H1 (cell line): ENCODE measurements at regions not wholly inside any gene's neighbourhood (a gene's known extent, or its start where the extent isn't known, plus 50 kb on each side); places are given as distances from the start of the nearest gene placed in this dataset.

Source experiments
- BCL11A ChIP-seq, 2 experiments: IDR thresholded peaks; one replicate each; pipeline ENCODE4 v1.6.1; 2011; ENCODE audit warnings: low read depth in 2 of 2, low read length in 2 of 2, mild to moderate bottlenecking in 2 of 2
- GABPA ChIP-seq: IDR thresholded peaks from 2 replicates; pipeline ENCODE4 v1.6.1; 2011; ENCODE audit warnings: mild to moderate bottlenecking, low read length, moderate library complexity, borderline replicate concordance; ENCODE audit not compliant: insufficient read depth
- KDM1A ChIP-seq: fragments of 200-600, 300-600 bp; sonication (generic); IDR thresholded peaks from 2 replicates; pipeline ENCODE4 v1.7.1; 2016; ENCODE audit warnings: mild to moderate bottlenecking, low read length, borderline replicate concordance
- RNF2 ChIP-seq: fragments of 200-900, 300-1000 bp; sonication (generic); IDR thresholded peaks from 2 replicates; pipeline ENCODE4 v1.7.1; 2016; ENCODE audit warnings: borderline replicate concordance, low read depth, mild to moderate bottlenecking, antibody characterized with exemption, low read length; ENCODE audit not compliant: poor library complexity, severe bottlenecking; ENCODE audit errors: missing control alignments
- SUZ12 ChIP-seq: fragments of 200-600 bp; sonication (generic); IDR thresholded peaks from 2 replicates; pipeline ENCODE4 v1.6.1; 2012; ENCODE audit warnings: mild to moderate bottlenecking, inconsistent platforms, low read length, moderate library complexity, mixed read lengths
- TBP ChIP-seq: IDR thresholded peaks from 2 replicates; pipeline ENCODE4 v1.6.1; 2011; ENCODE audit warnings: low read depth, low read length, improper control_type of control experiment
- TCF12 ChIP-seq: IDR thresholded peaks from 2 replicates; pipeline ENCODE4 v1.6.1; 2011; ENCODE audit warnings: low read depth, mild to moderate bottlenecking, low read length

DNA sequence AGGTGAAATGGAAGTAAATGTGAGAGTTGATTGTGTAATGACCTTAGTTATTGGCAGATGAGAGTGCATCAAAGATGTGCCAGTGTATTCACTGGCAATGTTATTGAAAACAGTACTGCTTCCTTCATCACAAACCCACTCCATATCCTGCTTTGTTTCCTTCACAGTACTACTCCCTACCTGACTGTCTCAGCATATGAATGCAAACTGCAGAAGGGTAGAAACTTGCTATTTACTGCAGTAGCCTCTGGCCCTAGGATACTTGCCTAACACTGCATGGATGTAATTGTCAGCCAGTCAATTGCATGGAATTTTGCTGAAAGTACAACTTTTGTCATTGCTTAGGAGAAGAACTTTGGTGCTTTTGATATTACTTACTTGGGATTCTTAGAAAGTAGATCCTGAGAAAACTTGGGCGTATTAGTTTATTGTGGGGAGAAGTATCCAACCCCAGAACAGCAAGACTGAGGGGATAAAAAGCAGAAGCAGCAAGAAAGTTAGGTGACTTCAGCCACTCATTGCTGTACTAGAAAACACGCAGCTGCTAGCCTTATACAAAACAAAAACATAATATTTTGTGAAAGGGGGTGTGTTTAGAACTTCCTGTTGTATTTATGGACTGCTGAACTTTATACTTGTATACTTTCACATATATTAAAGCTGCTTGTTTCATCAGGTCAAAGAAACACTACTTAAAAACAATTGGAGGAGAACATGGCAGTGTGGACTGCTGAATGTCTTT lies 219.0 kb downstream of the CCNG2 start (continued):
- no peak for TF ChIP-seq RNF2
- TF ChIP-seq TCF12, result no peak
- no peak for TF ChIP-seq KDM1A
- no peak for TF ChIP-seq SUZ12
- no peak for TF ChIP-seq GABPA
- no peak for TF ChIP-seq TBP
- no peak for TF ChIP-seq BCL11A (IDR thresholded peaks at IDR 0.05; ENCODE audit: low read depth in 2 of 2, low read length in 2 of 2)
